ENCODE measurements at regions not wholly inside any gene's neighbourhood (a gene's known extent, or its start where the extent isn't known, plus 50 kb on each side); places are given as distances from the start of the nearest gene placed in this dataset.
A peak's percentile ranks its signal among the peaks of the same experiment; 100 is the strongest.

DNA sequence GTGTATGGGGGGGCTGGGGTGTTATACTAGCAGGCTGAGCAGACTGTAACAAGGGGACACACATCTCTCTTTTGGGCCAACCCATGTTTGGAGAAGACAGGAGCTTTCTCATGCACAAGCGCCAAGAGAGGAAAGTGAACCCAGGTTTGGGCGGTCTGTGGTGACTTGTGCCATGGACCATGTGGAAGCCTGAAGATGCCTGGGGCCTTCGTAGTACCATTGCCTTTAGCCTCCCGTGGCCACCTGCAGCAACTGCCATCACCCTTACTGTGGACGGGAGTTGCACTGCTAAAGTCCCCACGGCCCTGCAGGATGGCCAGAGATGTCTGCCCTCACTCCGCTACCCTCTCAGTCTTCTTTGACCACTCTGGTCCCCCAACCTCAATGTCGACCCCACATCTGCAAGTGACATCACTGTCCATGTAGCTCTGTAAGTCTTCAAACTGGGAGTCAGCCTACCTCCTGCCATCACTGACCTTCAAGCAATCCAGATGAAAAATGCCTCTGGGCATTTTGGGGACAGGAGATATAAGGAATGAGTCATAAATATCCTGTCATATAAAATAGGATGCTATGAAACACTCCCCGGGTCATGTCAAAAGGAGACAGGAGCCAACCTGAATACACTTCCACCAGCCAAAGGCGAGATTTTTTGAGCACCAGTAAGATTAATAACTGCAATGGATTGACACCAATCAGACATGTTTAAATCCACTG, 74.7 kb upstream of the C15orf39 start:
- DNase-seq (ENCODE audit: low read depth, low spot score) = no peak
- H3K4me3 ChIP-seq (ENCODE audit: low read length) = no peak overlapping the region

GRCh38 chr15:75129788-75130187, 71.9 kb upstream of the C15orf39 start:
- no peak for DNase-seq (ENCODE audit: low read depth, low spot score)
- H3K4me3 ChIP-seq (ENCODE audit: low read length) = no peak overlapping the region

- no peak for DNase-seq (ENCODE audit: low read depth, low spot score)
- H3K4me3 ChIP-seq (ENCODE audit: low read length) = no peak overlapping the region
Observed at GRCh38 chr15:75131269-75131643, 70.4 kb upstream of the C15orf39 start.

DNA sequence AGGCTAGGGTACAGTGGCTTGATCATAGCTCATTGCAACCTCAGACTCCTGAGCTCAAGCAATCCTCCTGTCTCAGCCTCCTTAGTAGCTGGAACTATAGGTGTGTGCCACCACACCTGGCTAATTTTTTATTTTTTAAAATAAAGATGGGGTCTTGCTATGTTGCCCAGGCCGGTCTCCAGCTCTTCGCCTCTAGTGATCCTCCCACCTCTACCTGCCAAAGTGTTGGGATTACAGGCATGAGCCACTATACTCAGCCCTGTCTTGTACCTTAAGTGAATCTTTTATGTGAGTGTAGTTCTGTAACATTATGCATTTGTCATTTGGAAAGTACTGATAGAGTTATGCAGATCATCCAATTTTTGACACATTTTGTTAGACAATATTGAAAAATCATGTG, 66.9 kb upstream of the C15orf39 start:
- DNase-seq (ENCODE audit: low read depth, low spot score) = no peak

GRCh38 chr15:75136118-75136517, 65.6 kb upstream of the C15orf39 start:
- H3K4me3 ChIP-seq (ENCODE audit: low read length) = no peak overlapping the region
- no peak for DNase-seq (ENCODE audit: low read depth, low spot score)

More for the DNA sequence above, 66.9 kb upstream of the C15orf39 start:
- no peak overlapping the region for H3K4me3 ChIP-seq (ENCODE audit: low read length)

- no peak for DNase-seq (ENCODE audit: low read depth, low spot score)
- H3K4me3 ChIP-seq (ENCODE audit: low read length) = no peak overlapping the region
Observed at GRCh38 chr15:75136758-75137157, 64.9 kb upstream of the C15orf39 start.

DNA sequence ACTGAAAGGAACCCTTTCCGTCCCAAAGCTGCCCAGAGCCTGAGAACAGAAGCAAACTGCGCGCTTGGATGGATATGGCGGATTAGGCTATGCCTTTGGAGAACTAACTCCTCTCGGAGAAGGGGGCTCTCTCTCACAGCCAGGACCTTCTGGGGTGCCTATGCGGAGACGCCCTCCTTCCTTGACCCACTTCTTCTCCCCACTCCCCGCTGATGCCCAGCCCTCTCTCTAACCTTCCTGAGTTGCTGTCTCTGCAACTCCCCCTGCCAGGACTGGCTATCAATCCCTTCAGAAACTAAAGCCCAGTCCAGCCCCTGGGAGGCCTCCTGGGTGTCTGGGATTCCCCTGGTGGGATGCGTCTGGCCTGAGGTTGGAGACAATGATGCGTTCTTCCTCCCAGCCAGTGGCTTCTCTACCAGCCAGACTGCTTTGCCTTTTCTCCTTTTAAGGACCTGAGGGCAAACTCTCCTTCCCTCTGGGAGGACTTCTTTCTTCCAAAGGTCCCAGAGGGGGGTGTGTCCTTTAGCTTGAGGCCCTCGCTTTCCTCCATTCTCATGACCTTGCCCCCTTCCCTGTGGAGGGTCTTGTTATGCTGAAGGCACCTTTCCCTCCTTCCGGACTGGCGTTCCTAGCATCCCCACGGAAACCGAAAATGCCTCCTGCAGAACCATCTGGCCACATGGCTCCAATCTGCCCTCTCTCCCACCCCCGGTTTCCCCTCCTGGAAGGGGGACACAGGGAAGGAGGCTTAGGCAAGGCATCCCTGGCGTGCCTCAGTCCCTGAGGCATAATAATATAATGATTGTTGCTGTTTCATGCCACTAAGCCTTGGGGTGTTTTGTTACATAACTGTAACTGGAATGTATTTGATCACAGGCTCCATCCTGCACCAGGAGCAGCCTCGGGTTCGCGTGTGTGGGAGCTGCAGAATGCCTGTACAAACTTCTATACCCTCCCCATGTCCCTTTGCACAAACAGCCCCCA, 63.4 kb upstream of the C15orf39 start:
- no peak overlapping the region for H3K4me3 ChIP-seq (ENCODE audit: low read length)

DNA sequence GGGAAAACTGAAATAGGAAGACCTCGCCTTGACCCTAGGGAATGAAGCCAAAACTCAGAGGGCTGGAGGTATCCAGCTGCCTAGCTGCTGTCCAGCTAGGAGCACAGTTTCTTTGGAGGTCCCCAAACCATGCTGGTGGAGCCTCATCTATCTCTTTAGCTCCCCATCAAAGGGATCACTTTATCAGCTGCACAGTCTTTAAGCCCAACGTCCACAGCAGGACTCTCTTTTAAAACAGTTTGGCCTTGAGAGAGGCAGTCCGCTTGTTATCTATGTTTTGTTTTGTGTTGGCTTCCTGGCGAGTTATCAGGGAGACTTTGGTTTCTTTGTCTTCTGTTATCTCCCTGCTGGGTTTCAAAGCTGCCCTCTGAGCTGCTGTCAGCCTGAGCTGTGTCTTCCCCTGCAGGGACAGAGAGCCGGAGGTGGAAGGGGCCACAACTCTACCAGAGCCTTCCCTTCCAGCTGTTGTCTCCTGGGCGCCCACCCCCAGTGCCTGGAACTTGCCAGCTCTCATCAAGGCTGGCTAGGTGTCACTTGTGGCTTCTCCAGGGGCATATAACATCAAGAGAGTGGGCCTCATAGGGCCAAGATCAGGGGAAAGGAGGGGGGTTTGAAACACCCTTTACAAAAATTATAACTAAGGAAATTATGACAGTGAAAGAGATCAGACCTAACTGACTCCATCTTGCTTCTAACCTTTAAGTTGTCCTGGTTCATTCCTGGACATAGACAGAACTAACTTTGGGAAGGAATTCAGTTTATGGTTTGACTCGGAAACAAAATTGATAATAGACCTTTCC, 61.4 kb upstream of the C15orf39 start:
- no peak for DNase-seq (ENCODE audit: low read depth, low spot score)
- H3K4me3 ChIP-seq (ENCODE audit: low read length) = no peak overlapping the region

More for the DNA sequence above, 63.4 kb upstream of the C15orf39 start:
- no peak for DNase-seq (ENCODE audit: low read depth, low spot score)

DNA sequence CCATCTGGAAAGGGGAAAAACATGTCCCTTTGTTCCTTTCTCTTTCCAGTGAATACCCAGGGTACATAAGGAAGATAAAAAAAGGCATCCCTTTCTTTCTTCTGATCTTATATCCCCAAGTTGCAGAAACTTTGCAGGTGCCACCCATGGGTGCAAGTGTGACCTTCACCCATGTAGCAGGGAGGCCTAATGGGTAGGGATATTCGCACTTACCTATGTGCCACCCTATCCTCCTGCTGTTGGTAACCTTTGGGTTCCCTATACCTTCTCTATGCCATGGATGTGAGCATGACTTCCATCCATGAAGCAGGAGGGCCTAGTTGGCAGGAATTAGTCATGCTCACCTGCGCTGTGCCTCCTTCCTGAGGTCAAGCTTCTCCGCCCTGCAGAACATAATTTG, 59.2 kb upstream of the C15orf39 start:
- no peak for DNase-seq (ENCODE audit: low read depth, low spot score)

GRCh38 chr15:75143738-75144334, 57.8 kb upstream of the C15orf39 start:
- DNase-seq (ENCODE audit: low read depth, low spot score) = no peak

More for the DNA sequence above, 59.2 kb upstream of the C15orf39 start:
- no peak overlapping the region for H3K4me3 ChIP-seq (ENCODE audit: low read length)

DNA sequence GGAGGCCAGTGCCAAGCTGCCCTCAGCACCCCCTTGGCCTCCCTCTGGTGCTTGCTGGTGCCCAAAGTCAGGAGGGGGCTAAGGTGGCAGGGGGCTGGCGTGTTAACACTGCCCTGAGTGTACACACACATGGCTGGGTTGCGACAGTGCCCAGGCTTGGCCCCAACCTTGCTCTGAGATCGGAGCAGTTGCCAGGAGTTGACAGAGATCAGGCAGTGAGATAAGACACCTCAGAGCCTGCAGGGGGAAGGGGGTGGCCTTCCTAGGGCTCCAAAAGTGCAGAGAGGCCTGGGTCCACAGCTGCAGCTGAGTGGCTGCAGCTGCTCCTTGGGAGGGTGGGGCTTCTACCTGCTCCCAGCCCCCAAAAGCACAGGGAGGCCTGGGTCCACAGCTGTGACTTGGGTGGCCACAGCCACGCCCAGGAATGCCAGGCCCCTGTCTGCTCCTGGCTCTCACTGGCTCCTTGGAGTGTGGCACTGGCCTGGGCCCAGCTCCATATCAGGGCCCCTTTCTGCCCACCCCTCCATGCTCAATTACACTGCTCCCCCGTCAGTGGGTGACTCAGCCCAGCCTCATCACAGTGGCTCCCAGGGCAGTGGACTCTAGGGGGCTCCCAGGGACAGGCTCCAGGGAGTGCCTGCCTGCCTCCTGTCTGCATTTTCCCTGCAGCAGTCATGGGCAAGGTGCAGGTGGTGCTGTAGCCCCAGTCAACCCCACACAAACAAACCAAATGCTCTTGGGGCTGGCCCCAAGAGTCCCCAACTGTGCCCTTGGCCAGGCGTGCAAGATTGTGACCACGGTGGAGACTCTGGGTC, 56.4 kb upstream of the C15orf39 start:
- no peak overlapping the region for H3K4me3 ChIP-seq (ENCODE audit: low read length)
- DNase-seq (ENCODE audit: low read depth, low spot score) = peak; percentile 71

More at GRCh38 chr15:75143738-75144334, 57.8 kb upstream of the C15orf39 start:
- no peak overlapping the region for H3K4me3 ChIP-seq (ENCODE audit: low read length)

DNA sequence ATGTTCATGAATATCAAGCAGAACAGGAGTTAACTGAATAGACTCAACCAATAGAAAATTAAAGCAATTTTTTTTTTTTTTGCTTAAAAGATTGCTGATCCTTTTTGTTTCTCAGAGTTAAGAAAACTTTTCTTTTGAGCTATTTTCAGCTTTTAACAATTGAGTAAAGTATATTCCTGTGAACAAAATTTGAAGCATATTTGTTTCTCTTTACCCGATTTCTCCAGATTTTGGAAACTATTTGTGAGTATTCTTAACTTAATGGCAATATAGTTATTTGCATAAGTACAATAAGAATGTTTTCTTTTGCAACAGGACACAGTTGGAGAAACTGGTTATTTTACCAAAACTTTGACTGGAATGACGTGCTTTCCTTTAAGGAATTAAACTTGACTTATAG, 53.4 kb upstream of the C15orf39 start:
- H3K4me3 ChIP-seq (ENCODE audit: low read length) = no peak overlapping the region
- DNase-seq (ENCODE audit: low read depth, low spot score) = no peak

DNA sequence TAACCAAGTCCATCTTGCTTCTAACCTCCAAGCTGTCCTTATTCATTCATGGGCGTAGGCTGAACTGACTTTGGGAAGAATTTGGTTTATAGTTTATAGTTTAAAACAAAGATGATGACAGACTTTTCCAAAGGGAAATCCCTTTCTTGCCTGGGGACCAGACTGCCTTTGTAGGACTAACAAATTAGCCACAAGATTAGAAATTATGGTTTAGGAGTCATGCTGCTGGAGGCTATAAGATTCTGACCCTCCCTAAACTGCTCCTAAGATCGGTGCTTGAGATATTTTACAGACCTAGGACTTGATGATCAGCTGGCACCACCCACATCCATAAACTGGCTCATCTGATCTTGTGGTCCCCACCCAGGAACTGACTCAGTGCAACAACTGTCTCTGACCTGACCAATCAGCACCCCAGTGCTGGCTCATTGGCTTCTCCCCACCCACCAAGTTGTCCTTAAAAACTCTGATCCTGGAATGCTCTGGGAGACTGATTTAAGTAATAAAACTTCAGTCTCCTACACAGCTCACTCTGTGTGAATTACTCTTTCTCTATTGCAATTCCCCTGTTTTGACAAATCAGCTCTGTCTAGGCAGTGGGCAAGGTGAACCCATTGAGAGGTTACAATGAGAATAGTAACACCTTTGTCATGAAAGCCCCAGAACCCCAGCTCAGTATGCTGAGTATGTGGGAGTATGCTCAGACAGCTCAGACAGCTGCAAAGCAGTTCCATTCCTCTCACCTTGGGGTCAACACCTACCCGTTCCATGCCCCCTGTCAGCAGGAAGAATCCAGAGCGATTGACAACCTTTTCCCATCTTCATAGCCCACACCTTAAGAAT, 51.6 kb upstream of the C15orf39 start:
- no peak overlapping the region for H3K4me3 ChIP-seq (ENCODE audit: low read length)
- DNase-seq (ENCODE audit: low read depth, low spot score) = no peak

- H3K4me3 ChIP-seq (ENCODE audit: low read length) = no peak overlapping the region
- no peak for DNase-seq (ENCODE audit: low read depth, low spot score)
Observed at GRCh38 chr15:75151214-75152128, 50.2 kb upstream of the C15orf39 start.

Measured in Jurkat, Clone E6-1 (cell line).